ENCODE measurements at regions not wholly inside any gene's neighbourhood (a gene's known extent, or its start where the extent isn't known, plus 50 kb on each side); places are given as distances from the start of the nearest gene placed in this dataset.

DNA sequence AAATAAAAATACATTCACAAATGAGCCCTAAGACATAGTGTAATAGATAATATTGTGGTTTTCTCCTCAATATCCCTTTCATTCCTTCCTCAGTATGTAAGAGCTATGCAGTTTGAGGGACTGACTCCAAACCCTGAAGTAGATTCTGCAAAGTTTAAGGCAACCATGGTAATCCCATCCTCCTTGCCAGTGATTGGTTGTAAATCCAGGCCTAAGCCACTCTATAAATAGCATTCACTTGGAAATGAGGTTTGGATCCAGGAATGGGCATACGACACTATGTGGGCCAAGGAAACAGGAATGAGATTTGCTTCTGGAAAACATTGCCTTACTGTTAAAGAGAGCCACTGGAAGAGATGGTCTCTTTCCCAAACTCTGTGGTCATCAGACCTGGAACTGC lies 468.7 kb upstream of the SOX5 start:
- Histone ChIP-seq H2AK5ac (ENCODE audit: low read length) (no peak overlapping the region), H2BK5ac (ENCODE audit: low read depth, low read length, poor library complexity) (no peak overlapping the region), H3K23ac (ENCODE audit: low read length) (no peak overlapping the region), H2AFZ (ENCODE audit: insufficient read depth, low read length, poor library complexity) (no peak overlapping the region), H3K79me1 (ENCODE audit: low read length) (no peaks in the 10 kb centered on the region), H4K91ac (ENCODE audit: low read depth, low read length) (no peak overlapping the region), H4K12ac (ENCODE audit: low read depth, low read length) (no peak overlapping the region), H2BK120ac (ENCODE audit: insufficient read depth, low read length, poor library complexity) (no peak overlapping the region), H3K9ac (ENCODE audit: low read length) (no peak overlapping the region), H3K9me3 (ENCODE audit: insufficient read depth, low read depth, low read length) (no peaks in the 10 kb centered on the region), H4K8ac (ENCODE audit: low read depth, low read length) (no peak overlapping the region), H2BK12ac (ENCODE audit: low read length) (no peak overlapping the region), H3K27ac (ENCODE audit: low read depth, low read length) (no peak overlapping the region), H3K4me3 (ENCODE audit: low read depth, low read length) (no peak overlapping the region), H3K36me3 (ENCODE audit: control insufficient read depth in 1 of 2, insufficient read depth in 2 of 2, low read length in 2 of 2) (no peaks in the 10 kb centered on the region), H3K4me1 (ENCODE audit: control insufficient read depth in 1 of 2, insufficient read depth in 2 of 2, low read length in 2 of 2) (peaks cover 5 to 8% of the 10 kb centered on the region in 2 experiments), H3K14ac (ENCODE audit: low read length) (no peak overlapping the region), H3K79me2 (ENCODE audit: control insufficient read depth, insufficient read depth, low read length, poor library complexity) (no peaks in the 10 kb centered on the region), H3K18ac (ENCODE audit: low read length) (no peak overlapping the region), H3K27me3 (ENCODE audit: insufficient read depth, low read length) (no peaks in the 10 kb centered on the region), H3K4me2 (ENCODE audit: low read length) (no peak overlapping the region), H3K4ac (ENCODE audit: low read depth, low read length) (no peak overlapping the region)
- DNase-seq = no peak
- WGBS (ENCODE audit: extremely low coverage, insufficient coverage, insufficient read length) = no CpG with 5 or more reads among the region's 1 CpG

DNA sequence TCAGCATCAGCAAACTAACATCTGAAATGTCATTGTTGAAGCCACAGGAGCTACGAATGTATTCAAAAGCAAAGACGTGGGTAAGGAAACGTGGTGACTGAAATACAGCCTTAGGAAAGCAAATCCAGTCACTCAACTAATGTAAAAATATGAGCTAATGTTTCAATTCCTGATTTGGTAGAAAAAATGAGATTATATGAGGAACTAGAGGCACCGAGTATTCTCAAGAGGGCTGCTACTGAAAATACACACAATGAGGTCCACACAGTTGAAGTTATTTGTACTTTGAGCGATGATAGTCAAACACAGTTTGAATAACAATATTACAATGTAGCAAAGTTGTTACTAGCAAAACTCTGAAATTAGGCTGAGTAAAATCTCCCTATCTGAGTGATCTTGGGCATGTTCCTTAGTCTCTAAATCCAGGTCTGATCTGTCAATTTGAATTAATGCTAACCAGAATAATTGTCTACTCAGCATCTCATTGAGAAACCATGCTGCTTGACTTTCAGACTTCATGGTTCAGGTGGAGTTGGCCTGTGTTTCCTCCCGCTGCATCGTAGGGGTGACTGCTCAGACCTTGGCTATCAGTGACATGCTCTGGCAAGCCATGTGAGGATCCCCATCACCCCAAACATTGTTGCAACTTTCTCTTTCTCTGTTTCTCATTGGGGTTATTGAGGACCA lies 467.1 kb upstream of the SOX5 start:
- H2AFZ ChIP-seq (ENCODE audit: insufficient read depth, low read length, poor library complexity) = no peak overlapping the region

DNA sequence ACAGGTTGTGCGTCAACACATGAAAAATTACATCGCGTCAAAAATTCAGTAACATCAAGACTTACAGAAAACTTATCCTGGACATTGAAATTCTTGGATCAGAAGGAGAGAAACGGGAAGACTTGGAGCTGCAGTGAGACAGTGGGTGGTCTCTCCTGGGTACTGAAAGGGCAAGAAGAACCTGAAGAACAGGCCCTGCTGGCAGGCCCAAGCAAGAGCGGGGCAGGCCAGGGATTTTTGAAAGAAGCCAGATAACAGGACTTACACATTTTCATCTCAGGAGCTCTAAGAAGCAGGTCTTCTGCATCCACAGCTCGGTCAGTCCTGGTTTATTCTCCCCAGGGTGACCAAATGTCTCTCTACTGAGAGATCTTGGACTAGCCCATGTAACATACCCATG lies 466.5 kb upstream of the SOX5 start:
- no peak overlapping the region for H3K14ac ChIP-seq (ENCODE audit: low read length)
- H3K4ac ChIP-seq (ENCODE audit: low read depth, low read length) = no peak overlapping the region
- H2BK12ac ChIP-seq (ENCODE audit: low read length) = no peak overlapping the region
- peak overlapping the region; percentile 14 for H3K27ac ChIP-seq (ENCODE audit: low read depth, low read length)
- peak overlapping the region; percentile 11 for H3K4me2 ChIP-seq (ENCODE audit: low read length)
- H3K4me1 ChIP-seq (ENCODE audit: control insufficient read depth in 1 of 2, insufficient read depth in 2 of 2, low read length in 2 of 2) = peaks cover 5 to 8% of the 10 kb centered on the region in 2 experiments
- no peak overlapping the region for H4K12ac ChIP-seq (ENCODE audit: low read depth, low read length)
- peak overlapping the region; percentile 28 for H4K8ac ChIP-seq (ENCODE audit: low read depth, low read length)
- no peaks in the 10 kb centered on the region for H3K36me3 ChIP-seq (ENCODE audit: control insufficient read depth in 1 of 2, insufficient read depth in 2 of 2, low read length in 2 of 2)
- DNase-seq = no peak
- H3K27me3 ChIP-seq (ENCODE audit: insufficient read depth, low read length) = no peaks in the 10 kb centered on the region
- WGBS (ENCODE audit: extremely low coverage, insufficient coverage, insufficient read length) = no CpG with 5 or more reads among the region's 6 CpGs
- H3K79me1 ChIP-seq (ENCODE audit: low read length) = no peaks in the 10 kb centered on the region
- no peak overlapping the region for H3K9ac ChIP-seq (ENCODE audit: low read length)
- no peak overlapping the region for H3K18ac ChIP-seq (ENCODE audit: low read length)
- no peaks in the 10 kb centered on the region for H3K9me3 ChIP-seq (ENCODE audit: insufficient read depth, low read depth, low read length)
- no peak overlapping the region for H4K91ac ChIP-seq (ENCODE audit: low read depth, low read length)
- H2AFZ ChIP-seq (ENCODE audit: insufficient read depth, low read length, poor library complexity) = no peak overlapping the region
- no peak overlapping the region for H2BK120ac ChIP-seq (ENCODE audit: insufficient read depth, low read length, poor library complexity)
- no peak overlapping the region for H2BK5ac ChIP-seq (ENCODE audit: low read depth, low read length, poor library complexity)
- H3K4me3 ChIP-seq (ENCODE audit: low read depth, low read length) = no peak overlapping the region
- H3K79me2 ChIP-seq (ENCODE audit: control insufficient read depth, insufficient read depth, low read length, poor library complexity) = no peaks in the 10 kb centered on the region
- no peak overlapping the region for H3K23ac ChIP-seq (ENCODE audit: low read length)
- H2AK5ac ChIP-seq (ENCODE audit: low read length) = no peak overlapping the region

More for the DNA sequence above, 467.1 kb upstream of the SOX5 start:
- no peak overlapping the region for H2BK12ac ChIP-seq (ENCODE audit: low read length)
- no peak overlapping the region for H3K27ac ChIP-seq (ENCODE audit: low read depth, low read length)
- H3K27me3 ChIP-seq (ENCODE audit: insufficient read depth, low read length) = no peaks in the 10 kb centered on the region
- H2BK5ac ChIP-seq (ENCODE audit: low read depth, low read length, poor library complexity) = no peak overlapping the region
- H3K4me3 ChIP-seq (ENCODE audit: low read depth, low read length) = no peak overlapping the region
- no peak overlapping the region for H4K12ac ChIP-seq (ENCODE audit: low read depth, low read length)
- no peak overlapping the region for H2BK120ac ChIP-seq (ENCODE audit: insufficient read depth, low read length, poor library complexity)
- no peak for DNase-seq
- no peak overlapping the region for H3K4ac ChIP-seq (ENCODE audit: low read depth, low read length)
- H3K79me1 ChIP-seq (ENCODE audit: low read length) = no peaks in the 10 kb centered on the region
- no peaks in the 10 kb centered on the region for H3K9me3 ChIP-seq (ENCODE audit: insufficient read depth, low read depth, low read length)
- H3K4me1 ChIP-seq (ENCODE audit: control insufficient read depth in 1 of 2, insufficient read depth in 2 of 2, low read length in 2 of 2) = peaks cover 5 to 8% of the 10 kb centered on the region in 2 experiments
- H3K79me2 ChIP-seq (ENCODE audit: control insufficient read depth, insufficient read depth, low read length, poor library complexity) = no peaks in the 10 kb centered on the region
- H3K23ac ChIP-seq (ENCODE audit: low read length) = no peak overlapping the region
- no peak overlapping the region for H4K91ac ChIP-seq (ENCODE audit: low read depth, low read length)
- H3K36me3 ChIP-seq (ENCODE audit: control insufficient read depth in 1 of 2, insufficient read depth in 2 of 2, low read length in 2 of 2) = no peaks in the 10 kb centered on the region
- no peak overlapping the region for H3K14ac ChIP-seq (ENCODE audit: low read length)
- H2AK5ac ChIP-seq (ENCODE audit: low read length) = no peak overlapping the region
- H3K4me2 ChIP-seq (ENCODE audit: low read length) = peak overlapping the region; percentile 11
- no peak overlapping the region for H3K18ac ChIP-seq (ENCODE audit: low read length)
- WGBS (ENCODE audit: extremely low coverage, insufficient coverage, insufficient read length) = no CpG with 5 or more reads among the region's 7 CpGs
- H3K9ac ChIP-seq (ENCODE audit: low read length) = no peak overlapping the region
- H4K8ac ChIP-seq (ENCODE audit: low read depth, low read length) = no peak overlapping the region

DNA sequence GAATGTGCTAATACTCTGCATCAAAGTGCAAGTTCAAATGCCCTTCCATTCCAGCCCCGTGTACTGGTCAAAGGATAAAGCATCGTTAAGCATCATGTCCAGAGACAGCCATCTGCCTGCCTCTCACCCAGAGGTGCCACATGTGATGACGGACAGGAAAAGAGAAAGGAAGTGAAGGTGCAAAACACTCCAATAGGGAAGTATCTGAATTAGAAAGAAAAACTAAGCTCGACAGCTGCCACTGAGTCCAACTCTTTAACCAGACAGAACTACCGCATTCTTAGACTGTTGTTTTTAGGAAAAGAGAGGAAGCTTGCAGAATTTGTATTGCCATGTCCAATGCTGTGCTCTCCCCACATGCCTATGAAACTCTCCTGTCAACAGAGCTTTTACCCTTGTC lies 465.0 kb upstream of the SOX5 start:
- Histone ChIP-seq H3K23ac (ENCODE audit: low read length) (no peak overlapping the region), H4K91ac (ENCODE audit: low read depth, low read length) (no peak overlapping the region), H2BK5ac (ENCODE audit: low read depth, low read length, poor library complexity) (no peak overlapping the region), H3K14ac (ENCODE audit: low read length) (no peak overlapping the region), H2BK12ac (ENCODE audit: low read length) (no peak overlapping the region), H3K18ac (ENCODE audit: low read length) (no peak overlapping the region), H3K27me3 (ENCODE audit: insufficient read depth, low read length) (no peaks in the 10 kb centered on the region), H3K36me3 (ENCODE audit: control insufficient read depth in 1 of 2, insufficient read depth in 2 of 2, low read length in 2 of 2) (no peaks in the 10 kb centered on the region), H3K27ac (ENCODE audit: low read depth, low read length) (no peak overlapping the region), H3K79me2 (ENCODE audit: control insufficient read depth, insufficient read depth, low read length, poor library complexity) (no peaks in the 10 kb centered on the region), H3K4me2 (ENCODE audit: low read length) (no peak overlapping the region), H3K9ac (ENCODE audit: low read length) (no peak overlapping the region), H2BK120ac (ENCODE audit: insufficient read depth, low read length, poor library complexity) (no peak overlapping the region), H2AK5ac (ENCODE audit: low read length) (no peak overlapping the region), H3K4ac (ENCODE audit: low read depth, low read length) (no peak overlapping the region), H3K9me3 (ENCODE audit: insufficient read depth, low read depth, low read length) (no peaks in the 10 kb centered on the region), H3K4me3 (ENCODE audit: low read depth, low read length) (no peak overlapping the region), H2AFZ (ENCODE audit: insufficient read depth, low read length, poor library complexity) (no peak overlapping the region), H4K8ac (ENCODE audit: low read depth, low read length) (no peak overlapping the region), H4K12ac (ENCODE audit: low read depth, low read length) (no peak overlapping the region), H3K79me1 (ENCODE audit: low read length) (no peaks in the 10 kb centered on the region), H3K4me1 (ENCODE audit: control insufficient read depth in 1 of 2, insufficient read depth in 2 of 2, low read length in 2 of 2) (peaks cover 5 to 8% of the 10 kb centered on the region in 2 experiments)
- no peak for DNase-seq
- no CpG with 5 or more reads among the region's 5 CpGs for WGBS (ENCODE audit: extremely low coverage, insufficient coverage, insufficient read length)

All from trophoblast cell (in vitro differentiated cells and primary cell).